ENCODE measurements at regions not wholly inside any gene's neighbourhood (a gene's known extent, or its start where the extent isn't known, plus 50 kb on each side); places are given as distances from the start of the nearest gene placed in this dataset.

DNA sequence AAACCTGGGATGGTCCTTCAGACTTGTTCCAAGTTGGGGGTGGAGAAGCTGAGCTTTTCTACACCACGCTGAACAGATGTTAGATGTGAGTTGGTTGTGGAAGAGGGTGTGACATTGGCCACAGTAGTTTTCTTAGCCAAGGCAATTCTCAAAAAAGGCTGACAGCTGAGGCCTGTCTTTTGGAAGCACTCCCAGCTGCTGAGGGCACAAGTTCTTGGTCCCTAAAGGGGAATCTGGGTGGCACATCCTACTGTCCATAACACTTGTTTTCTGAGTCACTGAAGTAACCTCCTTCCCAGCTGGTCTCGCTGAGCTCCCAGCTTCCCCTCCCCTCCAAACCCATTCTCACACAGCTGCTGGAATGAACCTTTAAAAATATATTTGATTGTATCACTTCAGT lies 375.7 kb upstream of the KIRREL3 start:
- no peak for DNase-seq

DNA sequence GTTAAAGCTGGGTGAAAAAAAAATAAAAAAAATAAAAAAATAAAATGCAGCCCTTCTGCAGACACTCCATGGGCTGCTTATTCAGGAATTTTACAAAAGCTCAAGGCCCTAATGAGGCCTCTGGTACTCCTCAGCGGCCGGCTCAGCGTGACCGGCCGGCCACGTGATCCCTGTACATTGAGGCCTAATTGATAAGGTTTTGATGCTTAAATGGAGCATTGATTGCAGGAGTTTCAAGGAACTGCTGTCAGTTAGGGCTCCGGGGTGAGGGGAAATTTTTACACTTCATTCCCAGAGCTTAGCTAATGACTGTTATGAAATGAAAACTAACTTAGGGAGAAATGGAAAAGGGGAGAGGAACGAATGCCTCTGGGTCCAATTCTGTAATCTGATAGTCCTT lies 368.8 kb upstream of the KIRREL3 start:
- no peak for DNase-seq

DNA sequence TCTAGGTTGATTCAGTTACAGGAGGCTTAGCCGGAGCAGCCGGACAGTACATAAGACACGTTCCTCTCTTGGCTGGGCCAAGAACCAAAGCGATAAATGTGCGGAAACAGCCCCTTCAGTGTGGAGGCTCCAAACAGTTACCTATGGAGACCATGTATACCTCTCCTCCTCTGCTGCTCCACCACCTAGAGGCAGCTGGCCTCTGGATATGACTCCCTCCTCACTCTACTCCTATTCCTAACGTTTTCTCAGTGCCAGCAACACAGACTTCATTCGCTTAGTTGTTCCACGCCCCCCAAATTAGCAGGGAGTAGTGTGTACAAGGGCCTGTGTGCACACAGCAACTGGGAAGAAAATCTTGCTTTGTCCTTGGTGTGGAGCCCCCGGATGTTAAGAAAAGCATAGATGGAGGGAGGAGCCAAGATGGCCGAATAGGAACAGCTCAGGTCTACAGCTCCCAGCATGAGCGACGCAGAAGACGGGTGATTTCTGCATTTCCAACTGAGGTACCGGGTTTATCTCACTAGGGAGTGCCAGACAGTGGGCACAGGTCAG lies 362.3 kb upstream of the KIRREL3 start:
- DNase-seq: no peak

DNA sequence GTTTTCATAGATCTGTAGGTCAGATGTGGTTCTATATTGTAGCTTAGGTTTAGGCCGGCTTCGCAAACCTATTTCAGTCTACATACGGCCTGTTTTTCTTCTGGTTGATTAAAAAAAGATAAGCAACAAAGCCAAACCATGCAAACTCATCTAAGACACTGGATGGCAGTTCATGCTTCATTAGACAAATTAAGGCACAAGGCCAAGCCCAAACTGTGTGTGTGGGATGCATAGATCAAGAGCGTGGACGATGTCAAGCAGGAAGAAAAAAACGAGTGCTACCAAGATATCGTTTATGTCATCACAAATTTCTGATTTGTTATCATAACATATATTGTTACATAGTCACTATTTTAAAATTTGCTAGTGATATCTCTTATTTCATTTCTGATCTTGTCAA lies 357.6 kb upstream of the KIRREL3 start:
- no peak for DNase-seq

DNA sequence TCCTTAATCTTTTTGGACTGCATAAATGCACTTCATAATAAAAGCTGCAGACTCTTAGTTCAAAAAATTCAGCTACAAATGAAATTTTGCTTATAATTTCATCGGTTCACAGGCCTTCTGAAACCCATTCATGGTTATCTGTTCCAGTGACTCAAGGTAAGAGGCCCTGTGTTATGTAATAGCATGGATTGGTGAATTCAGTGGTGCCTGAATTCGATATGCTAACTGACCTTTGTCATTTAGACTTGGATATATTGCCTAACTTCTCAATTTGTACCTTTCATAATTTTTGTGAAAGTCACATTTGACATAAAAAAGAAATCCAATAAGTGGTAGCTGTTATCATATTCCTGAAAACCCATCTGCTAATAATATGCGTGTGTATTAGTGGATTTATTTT lies 349.9 kb upstream of the KIRREL3 start:
- DNase-seq: no peak

DNA sequence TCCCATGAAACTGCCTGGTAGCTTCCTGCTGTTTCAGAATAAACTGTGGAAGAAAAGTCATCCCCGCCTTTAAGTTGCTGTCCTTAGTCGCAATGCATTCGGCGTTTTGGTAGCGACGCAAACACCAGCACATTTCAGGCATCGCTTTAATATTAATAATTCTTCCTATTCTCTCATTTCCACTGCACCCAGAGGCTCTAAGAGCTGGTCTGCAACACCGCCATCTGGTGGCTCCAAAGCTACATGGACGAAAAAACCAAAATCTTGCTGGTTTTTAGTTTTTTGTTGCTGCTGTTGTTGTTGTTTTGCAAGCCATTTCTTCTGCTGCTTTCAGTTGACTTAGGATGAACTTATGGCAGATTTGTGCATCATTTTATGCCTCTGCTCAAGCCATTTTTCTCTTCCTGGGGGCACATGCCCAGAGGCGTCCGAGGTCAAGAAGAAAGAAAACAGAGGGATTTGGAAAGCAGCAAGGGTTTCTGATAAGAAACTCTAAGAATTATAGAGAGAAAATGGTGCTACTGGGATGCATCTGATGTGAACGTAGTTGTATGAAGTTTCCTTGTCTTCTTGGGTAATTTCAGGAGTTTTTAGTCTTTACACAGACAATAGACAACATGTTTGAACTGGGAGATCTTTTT lies 345.4 kb upstream of the KIRREL3 start:
- peak; percentile 8 to 40 for DNase-seq

DNA sequence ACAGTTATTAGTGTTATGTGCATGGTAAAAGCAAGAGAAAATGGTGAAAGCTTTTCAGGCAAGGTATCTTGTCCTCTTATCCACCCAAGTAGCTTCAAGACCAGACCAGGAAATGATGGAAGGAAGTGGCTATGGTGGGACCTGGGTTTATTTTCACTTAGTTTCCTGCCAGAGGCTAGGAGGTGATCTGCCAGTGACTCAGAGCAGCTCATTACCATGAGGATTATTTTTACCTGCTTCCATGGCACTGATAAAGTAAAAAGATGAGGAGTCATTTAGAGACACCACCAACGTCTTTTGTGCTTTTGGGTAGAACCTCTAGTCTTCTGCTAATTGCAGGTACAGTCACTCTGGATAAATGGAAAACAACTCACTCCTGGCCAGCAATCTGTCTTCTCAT lies 339.9 kb upstream of the KIRREL3 start:
- DNase-seq: no peak

DNA sequence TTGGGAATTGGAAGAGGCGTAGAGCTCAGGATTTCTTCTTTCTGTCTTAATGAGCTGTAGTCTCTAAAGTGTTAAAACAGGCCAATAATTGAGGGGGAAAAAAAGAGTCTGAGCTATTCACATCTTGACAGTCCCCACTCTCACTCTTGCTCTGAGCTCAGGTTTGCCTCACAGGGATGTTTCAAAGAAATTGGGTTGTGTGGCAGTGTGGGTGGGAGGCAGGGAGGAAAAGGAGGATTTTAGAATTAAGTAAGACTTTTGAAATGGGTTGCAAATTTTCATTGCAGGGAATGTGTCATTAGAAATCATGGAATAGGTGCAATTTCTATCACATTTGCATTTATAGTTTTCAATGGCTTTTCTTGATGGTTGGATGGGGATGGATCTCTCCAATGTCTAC lies 338.8 kb upstream of the KIRREL3 start:
- DNase-seq: no peak

DNA sequence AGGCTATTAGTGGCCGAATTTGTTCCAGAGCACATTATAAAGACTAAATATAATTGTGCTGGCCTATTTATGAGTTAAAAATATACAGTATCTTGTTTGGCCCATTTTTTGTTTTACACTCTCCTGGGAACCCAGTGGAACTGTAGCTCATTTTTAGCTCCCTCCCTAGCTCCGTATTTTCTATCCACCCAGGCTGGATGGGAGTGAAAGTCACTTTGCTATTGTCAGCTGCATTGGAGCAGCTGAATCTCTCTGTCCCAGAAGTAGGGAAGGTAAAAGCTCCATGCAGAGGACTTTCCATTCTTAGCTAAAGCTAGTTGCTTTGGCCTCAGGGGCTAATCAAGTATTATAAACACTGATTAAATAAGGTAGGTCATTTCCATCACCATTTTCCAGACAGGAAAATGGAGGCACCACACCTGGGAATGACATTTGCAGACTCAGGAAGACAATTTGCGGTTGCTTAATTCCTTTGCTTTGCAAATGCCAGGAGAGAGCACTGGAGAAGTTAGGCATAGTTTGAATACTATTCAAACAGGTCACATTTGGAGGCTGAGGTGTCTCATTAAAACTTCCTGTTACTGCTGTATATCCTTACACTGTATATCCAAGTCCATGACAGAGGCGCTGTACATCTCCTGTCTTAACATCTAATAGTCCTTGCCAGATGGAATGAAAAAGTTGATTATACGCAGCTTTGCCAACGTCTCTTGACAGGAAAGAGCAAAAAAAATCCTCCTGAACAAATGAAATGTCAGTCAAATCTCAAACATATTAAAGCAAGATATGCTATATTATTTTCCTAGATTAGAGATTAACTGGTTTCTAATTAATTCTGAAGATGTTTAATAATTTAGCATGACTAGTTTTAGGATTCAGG lies 338.1 kb upstream of the KIRREL3 start:
- no peak for DNase-seq

DNA sequence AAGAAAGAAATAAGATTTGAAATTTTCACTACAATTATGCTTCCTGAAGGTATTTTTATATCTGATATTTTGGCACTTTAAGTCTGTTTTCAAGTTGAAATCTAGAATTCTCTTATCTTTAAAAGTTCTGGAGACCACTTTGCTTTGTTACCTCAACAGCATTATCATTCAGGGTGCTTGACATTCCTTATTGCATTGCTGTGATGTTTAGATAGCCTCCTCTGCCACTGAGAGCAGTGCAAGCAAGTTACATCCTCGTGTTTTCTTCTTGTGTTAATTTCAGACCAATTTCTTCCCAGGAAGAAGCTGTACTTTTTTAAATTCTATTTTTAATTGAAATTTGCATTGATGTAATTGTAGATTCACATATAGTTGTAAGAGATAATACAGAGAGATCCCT lies 333.9 kb upstream of the KIRREL3 start:
- DNase-seq: no peak

DNA sequence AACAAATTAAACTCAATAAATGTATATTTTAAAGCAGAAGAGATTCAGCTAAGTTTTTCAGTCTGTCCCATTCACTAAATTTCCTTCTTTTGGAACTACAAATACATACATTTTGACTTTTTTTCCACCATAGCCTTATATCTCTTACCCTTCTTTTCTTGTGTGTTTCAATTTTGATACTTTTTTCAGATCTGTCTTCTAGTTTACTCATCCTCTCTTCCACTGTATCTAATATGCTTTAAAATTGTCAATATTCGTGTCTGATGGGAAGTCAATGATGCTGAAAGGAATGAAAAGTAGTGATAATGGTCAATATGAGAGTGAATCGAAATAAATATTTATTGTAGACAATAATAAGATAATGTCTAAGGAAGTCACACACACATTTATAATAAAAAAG lies 332.3 kb upstream of the KIRREL3 start:
- DNase-seq: no peak

DNA sequence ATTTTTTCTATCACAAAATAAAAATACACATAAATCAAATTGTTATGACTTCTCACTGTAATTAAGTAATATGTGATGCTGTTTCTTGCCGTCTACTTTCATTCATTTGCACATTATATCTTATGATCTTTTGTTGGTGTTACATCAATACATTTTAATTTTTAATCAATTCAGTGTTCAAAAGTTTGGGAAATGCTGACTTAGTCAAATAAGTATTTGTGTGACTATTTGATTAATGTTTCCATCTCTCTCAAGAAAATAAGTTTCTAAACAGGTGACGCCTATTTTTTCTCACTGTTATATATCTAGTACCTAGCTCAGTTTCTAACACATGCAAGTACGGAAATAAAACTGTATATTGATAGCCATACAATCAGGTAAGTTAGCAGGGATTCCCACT lies 329.5 kb upstream of the KIRREL3 start:
- DNase-seq: no peak

DNA sequence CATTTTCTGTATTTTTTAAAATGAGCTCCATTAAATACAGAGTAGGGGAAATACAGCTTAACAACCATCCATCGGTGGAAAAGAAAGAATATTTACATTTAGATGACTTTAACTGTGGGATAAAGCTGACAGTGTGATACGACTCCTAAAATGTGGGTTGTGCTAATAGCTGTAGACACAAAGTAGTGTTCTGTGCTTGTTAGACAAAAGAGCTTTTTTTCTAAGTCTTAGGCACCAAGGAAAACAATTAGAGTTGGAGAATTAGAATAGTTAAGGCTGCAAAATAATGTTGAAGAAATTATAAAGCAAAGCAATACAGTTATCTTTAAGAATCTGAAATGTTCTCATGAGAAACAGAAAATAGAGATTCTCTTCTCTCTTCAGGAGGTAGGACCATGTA lies 307.7 kb upstream of the KIRREL3 start:
- no peak for DNase-seq

DNA sequence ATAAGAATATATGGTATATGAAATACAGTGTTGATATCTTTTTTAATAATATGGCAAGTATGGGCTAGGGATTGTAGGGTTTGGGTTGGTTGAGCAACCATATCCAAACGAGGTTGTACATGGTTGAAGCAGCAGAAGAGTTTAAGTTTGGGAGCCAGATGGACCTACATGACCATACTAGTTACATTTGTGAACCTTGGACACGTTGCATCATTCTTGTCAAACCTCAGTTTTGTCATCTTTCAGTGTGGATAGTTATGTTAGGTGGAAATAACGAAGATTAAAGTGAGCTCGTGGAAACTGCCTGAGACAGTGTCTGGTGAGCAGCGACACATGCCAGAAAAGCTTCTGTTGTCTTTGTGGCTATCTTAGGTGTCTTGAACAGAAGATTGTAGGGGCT lies 307.1 kb upstream of the KIRREL3 start:
- no peak for DNase-seq

DNA sequence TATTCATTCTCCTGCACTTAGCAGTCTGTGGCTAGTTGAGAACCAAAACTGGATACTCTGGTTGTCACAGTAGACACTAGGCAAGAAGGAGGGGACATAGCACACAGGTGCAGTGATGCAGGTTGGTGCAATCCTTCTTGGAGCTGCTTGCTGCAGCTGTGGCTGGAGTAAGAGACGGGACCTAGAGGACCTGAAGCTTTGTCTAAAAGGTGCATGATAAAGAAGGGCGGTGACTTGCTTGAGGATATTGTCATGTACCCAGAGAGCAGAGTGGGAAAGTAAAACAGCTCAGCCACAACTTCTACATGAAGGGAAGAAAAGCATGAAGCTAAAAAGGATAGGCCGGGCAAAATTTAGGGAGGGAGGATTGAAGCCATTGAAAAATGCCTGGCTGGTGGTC lies 304.1 kb upstream of the KIRREL3 start:
- DNase-seq: no peak

DNA sequence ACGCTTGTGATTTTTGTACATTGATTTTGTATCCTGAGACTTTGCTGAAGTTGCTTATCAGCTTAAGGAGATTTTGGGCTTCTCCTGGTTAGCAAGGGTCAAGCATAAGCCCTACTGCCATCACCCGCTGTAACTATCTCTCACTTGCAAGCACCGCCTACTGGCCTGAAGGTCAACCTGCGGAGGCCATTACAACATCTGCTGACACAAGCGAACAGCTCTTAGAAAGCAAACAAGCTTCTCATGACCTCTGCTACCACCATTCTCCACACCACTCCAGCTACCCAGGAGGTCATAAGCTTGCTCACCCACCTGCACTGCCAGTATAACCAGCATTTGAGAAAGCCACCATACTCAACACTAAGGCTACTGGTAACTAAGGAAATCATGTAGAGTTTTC lies 288.4 kb upstream of the KIRREL3 start:
- no peak for DNase-seq

DNA sequence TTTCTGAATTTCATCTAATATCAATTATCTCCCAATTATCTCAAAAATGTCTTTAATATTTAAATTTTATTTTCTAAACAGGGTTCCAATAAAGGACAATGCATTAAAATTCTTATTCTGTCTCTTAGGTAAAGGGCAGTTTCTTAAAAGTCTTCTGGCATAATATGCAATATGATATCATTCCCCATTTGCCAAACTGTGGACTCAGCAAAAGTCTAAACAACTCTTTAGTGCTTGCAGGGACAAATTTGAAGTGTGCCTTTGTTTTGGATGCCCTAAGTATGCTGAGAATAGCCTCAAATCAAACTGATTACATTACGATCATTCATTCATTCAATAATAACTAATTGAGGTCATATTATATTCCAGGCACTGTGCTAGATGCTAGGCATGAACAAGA lies 281.0 kb upstream of the KIRREL3 start:
- no peak for DNase-seq

DNA sequence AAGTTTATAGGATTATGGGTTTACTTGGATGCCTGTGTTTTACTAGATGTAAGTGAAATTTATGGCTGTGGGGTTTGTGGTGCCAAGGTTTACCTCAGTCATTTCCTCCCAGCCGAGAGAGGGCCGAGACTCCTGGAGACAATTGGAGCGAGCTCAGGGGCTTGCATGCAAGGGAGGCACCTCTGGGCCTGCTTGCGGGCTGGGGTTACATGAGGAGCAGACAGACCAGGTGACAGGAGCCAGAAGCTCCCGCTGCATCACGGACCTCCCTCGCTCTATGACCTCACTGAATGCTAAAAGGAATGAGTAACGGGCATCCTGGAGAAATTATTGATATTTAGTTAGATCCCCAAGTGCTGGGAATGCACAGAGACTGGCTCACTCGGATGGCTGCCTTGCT lies 275.2 kb upstream of the KIRREL3 start:
- no peak for DNase-seq

DNA sequence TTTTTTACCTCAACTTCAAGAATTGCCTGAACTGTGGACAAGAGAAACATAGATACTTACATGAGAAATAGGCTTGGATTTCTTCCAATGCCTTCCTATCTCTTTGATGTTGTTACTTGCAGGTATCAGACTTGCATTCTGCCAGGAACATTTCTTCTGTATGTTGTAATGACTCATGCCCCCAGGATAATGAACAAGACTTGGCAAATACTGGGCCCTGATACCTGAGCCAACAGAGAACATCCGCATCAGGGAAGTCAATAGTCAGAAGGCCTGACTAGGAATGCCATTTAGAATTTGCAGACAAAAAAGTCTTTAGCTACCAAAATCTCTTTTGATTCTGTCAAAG lies 273.7 kb upstream of the KIRREL3 start:
- no peak for DNase-seq

DNA sequence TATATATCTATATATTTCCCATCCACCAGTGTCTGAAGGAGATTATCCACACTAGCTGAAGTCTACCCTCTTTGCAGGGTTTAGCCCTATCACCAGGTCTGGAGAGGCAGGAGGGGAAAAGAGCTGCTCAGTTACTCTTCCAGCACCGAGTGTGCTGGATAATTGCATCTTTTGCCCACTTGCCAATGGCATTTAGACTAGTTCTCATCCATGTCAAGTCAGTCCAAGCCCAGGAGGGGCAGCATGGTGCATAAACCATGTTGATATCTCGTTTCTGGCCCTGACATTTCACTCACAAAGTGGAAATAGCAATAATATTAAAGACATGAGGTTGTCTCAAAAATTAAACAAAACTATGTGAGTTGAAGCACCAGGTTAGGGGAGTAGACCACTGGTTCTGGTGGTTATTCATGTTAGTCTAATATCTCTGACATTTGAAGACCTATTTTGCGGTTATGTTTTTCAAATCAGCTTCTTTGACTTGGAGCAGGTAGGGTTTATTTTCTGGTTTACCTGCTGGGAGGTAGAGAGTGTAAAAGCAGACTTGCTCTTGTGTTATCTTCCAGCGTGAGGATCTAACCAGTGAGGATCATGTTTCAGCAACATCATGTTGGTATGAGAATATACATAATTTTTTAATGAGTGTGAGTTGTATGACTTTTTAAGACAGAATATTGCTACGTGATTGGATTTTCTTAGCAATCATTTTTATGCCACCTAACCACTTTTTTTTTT lies 273.2 kb upstream of the KIRREL3 start:
- DNase-seq: no peak

DNA sequence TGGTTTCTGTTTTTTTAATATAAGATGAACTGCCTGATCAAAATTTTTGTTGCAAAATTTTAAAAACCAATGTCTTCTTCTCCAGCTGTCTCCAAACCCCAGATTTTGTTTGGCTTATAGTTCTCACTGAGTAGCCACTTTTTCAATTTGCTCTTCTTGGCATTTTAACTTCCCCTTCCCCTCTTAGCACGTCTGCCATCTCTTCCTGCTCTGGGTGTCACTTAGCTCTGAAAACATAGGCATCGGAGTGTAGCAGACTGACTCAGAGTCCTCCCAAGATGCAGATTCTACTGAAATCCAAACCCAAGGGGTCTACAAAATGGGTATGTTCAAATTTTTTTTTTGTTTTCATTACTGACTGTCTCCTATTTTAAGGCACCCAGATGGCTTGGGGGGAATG lies 270.3 kb upstream of the KIRREL3 start:
- DNase-seq: no peak

DNA sequence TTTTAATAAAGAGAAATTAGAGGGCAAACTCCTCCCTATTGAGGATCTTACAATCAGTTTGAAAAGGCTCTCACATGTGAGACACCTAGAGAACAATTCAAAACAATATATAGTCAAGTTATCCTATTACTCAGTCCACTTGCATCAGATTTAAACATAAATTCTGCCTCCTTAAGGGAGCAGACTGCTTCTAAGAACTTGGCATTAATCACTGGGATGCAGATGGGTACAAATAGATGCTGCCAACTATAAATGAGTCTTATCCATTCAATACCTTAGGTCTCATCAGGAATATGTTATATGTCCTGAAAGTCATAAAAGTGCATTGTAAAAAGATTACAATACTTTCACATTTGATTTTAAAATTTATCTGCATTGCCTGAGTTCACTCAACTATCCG lies 269.3 kb upstream of the KIRREL3 start:
- no peak for DNase-seq

DNA sequence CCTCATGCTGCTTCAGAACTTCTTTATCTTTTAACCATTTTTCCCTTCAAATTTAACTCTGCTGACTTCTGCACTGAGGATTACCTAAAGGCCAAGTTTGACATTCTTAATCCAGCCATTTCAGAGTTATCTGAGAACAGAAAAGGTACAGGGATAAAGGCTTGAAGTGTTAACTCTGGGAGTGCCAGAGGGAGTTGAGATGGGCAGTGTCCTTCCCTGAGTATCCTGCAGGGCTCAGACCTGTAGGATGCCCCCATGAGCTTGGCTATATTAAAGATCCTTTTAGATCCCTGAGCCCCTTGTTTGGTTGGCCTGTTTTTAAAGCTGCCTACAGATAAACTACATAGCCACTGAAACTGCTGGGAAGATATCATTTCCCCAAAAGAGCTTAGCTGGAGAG lies 268.4 kb upstream of the KIRREL3 start:
- no peak for DNase-seq

DNA sequence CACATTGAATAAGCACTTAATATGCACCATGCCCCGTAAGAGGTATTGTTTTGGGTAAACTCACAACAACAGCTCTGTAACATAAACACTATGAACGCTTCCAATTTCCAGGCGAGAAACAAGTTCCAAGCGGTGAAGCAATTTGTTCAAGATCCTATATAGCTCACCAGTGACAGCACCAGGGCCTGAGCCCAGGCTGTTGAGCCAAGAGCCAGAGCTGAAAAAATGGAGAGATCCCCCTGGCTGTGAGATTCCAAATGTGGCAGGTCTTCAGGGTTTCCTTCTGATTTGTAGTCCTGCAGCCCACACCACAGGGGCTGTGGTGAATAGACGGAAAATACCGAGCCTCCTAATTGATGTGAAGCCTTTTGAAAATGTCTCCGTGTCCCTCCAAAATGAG lies 268.0 kb upstream of the KIRREL3 start:
- no peak for DNase-seq

Measured in inflammatory macrophage (primary cell).